GM19468 (cell line): ENCODE measurements at regions not wholly inside any gene's neighbourhood (a gene's known extent, or its start where the extent isn't known, plus 50 kb on each side); places are given as distances from the start of the nearest gene placed in this dataset.

Source experiments
- ATAC-seq: cut with Tn5 transposase; IDR thresholded peaks from one replicate; pipeline ENCODE4 v1.9.1; 2021; ENCODE audit warnings: mild to moderate bottlenecking, moderate library complexity, moderate number of reproducible peaks; ENCODE audit not compliant: unreplicated experiment; ENCODE audit errors: extremely low read depth

DNA sequence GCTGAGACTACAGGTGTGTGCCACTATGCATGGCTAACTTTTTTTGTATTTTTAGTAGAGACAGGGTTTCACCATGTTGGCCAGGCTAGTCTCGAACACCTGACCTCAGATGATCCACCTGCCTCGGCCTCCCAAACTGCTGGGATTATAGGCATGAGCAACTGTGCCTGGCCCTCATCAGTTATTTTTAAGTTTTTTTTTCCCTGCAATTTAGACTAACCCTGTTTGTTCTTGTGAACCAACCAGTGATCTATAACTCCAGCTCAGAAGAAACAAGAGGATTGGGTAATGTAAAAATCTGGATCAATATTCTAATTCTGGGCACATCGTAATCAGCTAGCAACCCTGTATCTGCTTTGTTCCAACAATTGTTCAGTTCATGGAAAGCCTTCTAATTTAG is 155.7 kb downstream of the NXNL2 start:
- ATAC-seq, result no peak

- ATAC-seq, result no peak
Measured at GRCh38 chr9:88691091-88691490, 156.1 kb downstream of the NXNL2 start.

- no peak for ATAC-seq
Measured at GRCh38 chr9:88691811-88692210, 156.8 kb downstream of the NXNL2 start.

DNA sequence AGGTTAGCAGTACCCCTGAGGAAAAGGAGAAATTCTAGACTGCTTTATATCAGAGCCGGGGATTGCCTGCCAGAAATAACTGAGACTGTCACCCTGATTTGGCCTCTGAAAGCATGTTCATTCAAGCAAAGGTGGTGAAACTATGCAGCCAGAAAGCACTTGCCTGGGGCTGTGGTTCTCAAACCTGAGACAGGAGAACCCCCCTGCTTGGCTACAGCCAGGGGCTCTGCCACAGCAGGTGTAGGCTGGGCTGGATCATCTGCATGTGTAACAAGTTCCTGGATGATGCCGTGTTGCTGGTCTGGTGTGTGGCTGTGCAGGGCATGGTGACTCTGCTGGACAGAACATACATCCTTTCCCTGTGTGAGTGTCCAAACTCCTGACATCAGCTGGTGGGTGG is 157.8 kb downstream of the NXNL2 start:
- no peak for ATAC-seq

GRCh38 chr9:88694625-88695024 is 159.6 kb downstream of the NXNL2 start:
- ATAC-seq, result no peak

DNA sequence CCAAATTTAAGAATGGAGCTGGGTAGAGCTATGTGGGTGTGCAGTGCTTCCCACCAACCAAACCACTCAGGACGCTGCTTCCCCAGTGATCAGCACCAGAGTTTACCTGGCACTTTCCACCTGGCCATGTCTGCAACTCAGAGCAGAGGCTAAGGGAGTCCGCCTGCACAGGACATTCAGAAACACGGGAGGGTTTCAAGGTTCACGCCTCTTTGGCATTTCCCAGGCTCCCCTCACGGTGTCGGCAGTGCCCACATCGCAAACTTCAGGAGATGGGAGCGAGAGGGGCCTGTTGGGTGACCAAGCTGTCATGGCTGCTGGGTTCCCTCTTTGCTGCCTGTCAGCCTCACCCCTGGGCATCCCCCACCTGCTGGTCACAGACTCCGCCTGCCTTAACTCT is 161.5 kb downstream of the NXNL2 start:
- no peak for ATAC-seq

GRCh38 chr9:88697764-88698432 is 162.9 kb downstream of the NXNL2 start:
- ATAC-seq, result no peak

DNA sequence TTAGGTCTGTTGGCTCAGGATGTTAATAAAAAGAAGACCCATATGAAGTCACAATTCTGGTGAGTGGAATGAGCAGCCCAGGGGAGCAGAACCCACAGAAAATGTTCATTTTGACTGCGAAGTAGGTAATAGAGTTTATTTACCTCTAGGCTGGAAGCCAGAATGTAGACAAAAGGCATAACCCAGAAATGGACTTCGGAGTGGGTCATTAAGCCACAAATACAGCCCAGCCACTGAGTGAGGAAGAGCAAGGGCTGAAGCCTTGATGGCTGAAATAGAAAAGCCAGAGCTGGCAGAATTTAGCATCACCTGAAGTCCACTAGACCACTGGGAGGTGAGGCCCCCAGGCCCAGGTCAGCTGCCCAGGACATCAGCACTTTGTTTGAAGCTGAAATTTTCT is 168.0 kb downstream of the NXNL2 start:
- ATAC-seq, result no peak

GRCh38 chr9:88706193-88707113 is 171.5 kb downstream of the NXNL2 start:
- ATAC-seq, result no peak

- ATAC-seq, result no peak
Measured at GRCh38 chr9:88710449-88710848, 175.5 kb downstream of the NXNL2 start.

GRCh38 chr9:88711719-88712118 is 176.7 kb downstream of the NXNL2 start:
- ATAC-seq, result no peak

GRCh38 chr9:88712484-88712883 is 177.5 kb downstream of the NXNL2 start:
- ATAC-seq, result no peak

GRCh38 chr9:88713010-88713409 is 178.0 kb downstream of the NXNL2 start:
- ATAC-seq, result no peak

DNA sequence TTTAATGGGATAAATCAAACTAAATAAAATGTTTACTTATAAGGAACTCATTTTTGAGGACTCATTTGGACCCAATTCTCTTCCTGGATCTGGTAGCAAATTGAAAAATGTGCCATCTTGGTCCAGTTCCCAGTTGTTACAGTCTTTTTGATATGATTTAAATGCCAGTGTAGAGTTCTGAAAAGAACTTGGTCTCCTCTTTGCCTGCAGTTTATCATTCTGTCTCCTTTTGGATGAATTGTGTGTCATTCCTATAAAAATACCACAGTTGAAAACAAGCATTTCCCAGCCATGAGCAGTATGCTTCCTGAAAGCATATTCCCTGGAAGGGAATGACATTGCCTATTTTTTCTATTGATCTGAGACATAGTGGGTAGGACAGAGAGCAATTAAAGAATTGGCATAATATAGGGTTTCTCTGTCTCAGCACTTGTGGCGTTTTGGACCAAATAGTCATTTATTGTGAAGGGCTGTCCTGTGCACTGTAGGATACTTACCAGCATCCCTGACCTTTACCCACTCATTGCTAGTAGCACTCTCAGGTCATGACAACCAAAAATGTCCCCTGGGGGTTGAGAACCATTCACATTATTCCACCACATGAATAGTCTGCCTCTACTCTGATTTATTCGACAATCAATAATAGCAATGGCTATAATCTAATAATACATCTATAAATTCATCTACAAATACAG is 181.8 kb downstream of the NXNL2 start:
- no peak for ATAC-seq

DNA sequence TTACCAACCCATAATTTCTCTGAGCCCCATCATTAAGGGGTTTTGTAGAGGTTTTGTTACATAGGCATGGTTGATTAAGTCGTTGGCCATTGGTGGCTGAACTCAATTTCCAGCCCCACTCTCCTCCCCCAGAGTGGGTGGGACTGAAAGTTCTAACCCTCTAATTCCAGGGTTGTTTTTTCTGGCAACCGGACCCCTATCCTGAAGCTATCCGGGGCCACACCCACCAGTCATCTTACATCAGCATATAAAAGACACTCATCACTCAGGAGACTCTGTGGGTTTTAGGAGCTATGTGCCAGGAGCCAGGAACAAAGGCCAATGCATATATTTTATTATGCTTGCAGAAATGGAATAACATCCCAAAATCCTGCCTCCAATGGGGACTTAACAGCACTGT is 186.0 kb downstream of the NXNL2 start:
- ATAC-seq, result no peak

DNA sequence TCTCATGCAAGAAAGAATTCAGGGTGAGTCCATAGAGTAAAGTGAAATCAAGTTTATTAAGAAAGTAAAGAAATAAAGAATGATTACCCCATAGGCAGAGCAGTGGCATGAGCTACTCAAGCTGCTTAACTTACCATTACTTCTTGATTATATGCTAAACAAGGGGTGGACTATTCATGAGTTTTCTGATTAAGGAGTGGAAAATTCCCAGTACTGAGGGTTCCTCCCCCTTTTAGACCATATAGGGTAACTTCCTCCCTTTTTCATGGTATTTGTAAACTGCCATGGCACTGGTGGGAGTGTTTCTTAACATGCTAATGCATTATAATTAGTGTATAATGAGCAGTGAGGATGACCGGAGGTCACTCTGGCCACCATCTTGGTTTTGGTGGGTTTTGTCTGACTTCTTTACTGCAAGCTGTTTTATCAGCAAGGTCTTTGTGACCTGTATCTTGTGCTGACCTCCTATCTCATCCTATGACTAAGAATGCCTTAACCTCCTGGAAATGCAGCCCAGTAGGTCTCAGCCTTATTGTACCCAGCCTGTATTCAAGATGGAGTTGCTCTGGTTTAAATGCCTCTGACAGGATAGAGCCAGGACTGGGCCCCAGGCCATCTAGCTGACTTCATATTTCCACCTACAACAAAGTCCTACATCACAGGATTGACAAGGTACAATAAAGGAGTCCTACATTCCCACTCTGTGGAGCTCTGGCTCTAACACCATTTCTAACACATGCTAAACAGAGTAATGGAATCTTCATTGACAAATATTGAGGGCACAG is 186.7 kb downstream of the NXNL2 start:
- ATAC-seq, result no peak

DNA sequence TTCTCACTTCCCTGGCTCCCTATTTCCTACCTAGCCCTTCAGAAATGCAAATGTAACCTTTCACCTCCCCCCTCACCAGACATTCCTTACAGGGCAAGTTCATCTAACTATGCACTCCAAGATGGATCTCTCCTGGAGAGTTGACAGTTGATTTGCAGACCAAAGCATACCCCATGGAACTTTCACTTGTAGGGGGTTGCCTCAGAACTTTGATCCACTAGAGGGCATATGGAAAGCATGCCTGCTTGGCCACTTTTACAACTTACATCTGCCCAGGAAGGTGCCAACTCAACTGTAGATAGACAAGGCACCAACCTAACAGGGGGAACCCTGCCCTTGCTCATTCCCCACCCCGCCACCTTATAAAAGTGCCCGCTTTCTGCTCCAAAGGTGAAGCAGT is 187.8 kb downstream of the NXNL2 start:
- no peak for ATAC-seq

- no peak for ATAC-seq
Measured at GRCh38 chr9:88723751-88724150, 188.8 kb downstream of the NXNL2 start.

DNA sequence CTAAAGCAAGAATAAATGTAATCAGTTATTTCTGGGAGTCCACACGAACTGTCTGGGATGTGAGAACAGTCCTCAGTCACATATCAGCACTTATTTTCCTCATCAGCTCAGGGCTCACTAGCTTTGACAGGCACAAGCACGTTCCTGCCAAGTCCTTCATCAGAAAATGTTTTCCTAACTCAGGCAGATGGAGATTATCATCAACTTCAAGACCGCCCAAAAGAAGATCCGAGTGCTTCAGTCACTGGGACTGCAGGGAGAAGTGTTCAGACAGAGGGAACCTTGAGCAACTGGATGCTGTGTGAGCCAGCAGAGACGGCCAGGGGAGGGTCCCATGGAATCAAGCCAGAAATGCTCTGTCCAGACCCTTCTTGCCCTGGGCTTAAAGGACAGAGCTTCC is 189.4 kb downstream of the NXNL2 start:
- ATAC-seq, result no peak

GRCh38 chr9:88725300-88726019 is 190.5 kb downstream of the NXNL2 start:
- ATAC-seq, result no peak
